Erythroblast (primary cell): ENCODE measurements at regions not wholly inside any gene's neighbourhood (a gene's known extent, or its start where the extent isn't known, plus 50 kb on each side); places are given as distances from the start of the nearest gene placed in this dataset.

Experiments
- GATA1 ChIP-seq: IDR thresholded peaks from 2 replicates; pipeline ENCODE4 v1.6.1; 2011; ENCODE audit warnings: low read depth, mild to moderate bottlenecking, control low read depth, low read length, moderate library complexity
- POLR2A ChIP-seq: IDR thresholded peaks from 2 replicates; pipeline ENCODE4 v1.6.1; 2011; ENCODE audit warnings: mild to moderate bottlenecking, low read length

DNA sequence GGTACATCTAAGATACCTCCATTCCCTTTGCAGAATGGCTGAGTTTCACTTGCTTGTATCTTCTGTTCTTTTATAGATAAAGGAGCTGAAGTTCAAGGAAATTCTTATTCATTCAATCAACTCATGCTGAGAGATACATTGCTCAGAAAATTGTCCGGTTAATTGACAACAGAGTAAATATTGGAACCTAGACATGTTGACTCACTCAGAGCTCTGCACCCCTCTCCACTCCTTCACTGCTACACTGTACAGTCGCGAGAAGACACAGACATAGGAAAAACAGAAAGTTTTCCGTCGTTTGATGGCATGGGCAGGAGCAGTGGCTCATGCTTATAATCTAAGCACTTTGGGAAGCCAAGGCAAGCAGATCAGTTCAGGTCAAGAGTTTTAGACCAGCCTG lies 690.5 kb upstream of the SOX9 start:
- TF ChIP-seq POLR2A (no peak), GATA1 (no peak)
